GM10266 (cell line): ENCODE measurements at regions not wholly inside any gene's neighbourhood (a gene's known extent, or its start where the extent isn't known, plus 50 kb on each side); places are given as distances from the start of the nearest gene placed in this dataset.

Source experiments
- DNase-seq: peaks from one replicate; pipeline ENCODE4 v3.0.0; 2012; ENCODE audit errors: extremely low spot score
- TF ChIP-seq, protein P1 (sequence below): IDR thresholded peaks from 2 replicates; pipeline ENCODE4 v1.5.1; 2012; ENCODE audit warnings: mild to moderate bottlenecking, low read depth; ENCODE audit not compliant: control insufficient read depth, insufficient read depth; ENCODE audit errors: missing control alignments

- no peak for DNase-seq
- TF ChIP-seq, protein P1, sequence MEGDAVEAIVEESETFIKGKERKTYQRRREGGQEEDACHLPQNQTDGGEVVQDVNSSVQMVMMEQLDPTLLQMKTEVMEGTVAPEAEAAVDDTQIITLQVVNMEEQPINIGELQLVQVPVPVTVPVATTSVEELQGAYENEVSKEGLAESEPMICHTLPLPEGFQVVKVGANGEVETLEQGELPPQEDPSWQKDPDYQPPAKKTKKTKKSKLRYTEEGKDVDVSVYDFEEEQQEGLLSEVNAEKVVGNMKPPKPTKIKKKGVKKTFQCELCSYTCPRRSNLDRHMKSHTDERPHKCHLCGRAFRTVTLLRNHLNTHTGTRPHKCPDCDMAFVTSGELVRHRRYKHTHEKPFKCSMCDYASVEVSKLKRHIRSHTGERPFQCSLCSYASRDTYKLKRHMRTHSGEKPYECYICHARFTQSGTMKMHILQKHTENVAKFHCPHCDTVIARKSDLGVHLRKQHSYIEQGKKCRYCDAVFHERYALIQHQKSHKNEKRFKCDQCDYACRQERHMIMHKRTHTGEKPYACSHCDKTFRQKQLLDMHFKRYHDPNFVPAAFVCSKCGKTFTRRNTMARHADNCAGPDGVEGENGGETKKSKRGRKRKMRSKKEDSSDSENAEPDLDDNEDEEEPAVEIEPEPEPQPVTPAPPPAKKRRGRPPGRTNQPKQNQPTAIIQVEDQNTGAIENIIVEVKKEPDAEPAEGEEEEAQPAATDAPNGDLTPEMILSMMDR, result no peak
Observed at GRCh38 chrX:65601126-65601525, 66.3 kb upstream of the MSN start.

DNA sequence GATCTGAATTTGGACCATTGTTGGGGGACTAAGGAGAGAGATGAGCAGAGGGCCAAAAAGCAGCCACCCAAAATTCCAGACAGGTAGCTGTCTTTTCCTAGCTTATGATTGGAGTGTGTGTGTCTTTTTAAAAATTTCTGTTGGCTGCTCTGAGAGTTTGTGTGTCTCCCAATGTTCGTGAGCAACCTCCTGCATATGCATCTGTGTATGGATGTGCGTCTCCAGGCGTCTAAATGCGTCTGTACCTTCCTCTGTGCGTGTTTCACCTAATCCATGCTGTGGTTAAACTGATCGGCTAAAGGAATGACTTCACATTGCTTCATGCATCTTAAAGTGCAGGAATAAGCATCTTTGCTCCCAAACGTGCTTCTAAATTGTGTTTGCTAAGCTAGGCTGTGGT is 65.5 kb upstream of the LAS1L start:
- no peak for DNase-seq
- TF ChIP-seq, protein P1, result no peak

- no peak for DNase-seq
Observed at GRCh38 chrX:65598559-65599147, 64.1 kb upstream of the LAS1L start.

DNA sequence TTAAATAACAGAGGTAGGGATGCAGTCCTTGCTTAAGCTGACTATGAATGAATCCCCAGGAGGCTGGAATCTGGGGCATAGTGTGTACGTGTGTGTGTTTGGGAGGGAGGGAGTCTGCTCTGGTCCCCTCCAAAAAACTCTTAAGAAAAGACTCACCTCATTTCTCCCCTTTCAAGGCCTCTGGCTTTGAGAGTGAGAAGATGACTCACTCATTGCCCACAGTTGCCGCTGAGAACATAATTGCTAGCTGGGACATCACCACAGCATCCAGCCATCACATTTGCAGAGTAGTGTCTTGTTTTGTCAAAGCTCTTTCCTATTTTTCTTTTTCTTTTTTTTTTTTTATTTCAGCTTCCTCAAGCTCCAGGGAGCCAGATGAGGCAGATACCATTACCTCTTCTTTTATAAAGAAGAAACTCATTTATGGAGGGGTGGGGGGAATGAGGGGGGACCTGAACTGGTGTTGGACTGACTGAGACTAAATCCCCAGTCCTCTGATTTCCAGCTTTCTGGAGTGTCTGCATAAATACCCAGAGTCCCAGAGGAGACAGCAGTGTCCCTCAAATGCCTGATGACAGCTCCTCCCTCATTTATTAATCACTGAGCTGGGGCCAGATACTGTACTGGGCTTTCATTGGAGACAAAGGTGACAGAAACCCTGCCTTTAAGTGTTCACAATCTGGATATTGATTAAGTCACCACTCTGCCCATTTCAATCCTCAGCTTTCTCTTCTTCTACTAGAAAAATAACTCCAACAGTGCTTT is 61.9 kb upstream of the LAS1L start:
- TF ChIP-seq, protein P1, result no peak
- peak; percentile 37 for DNase-seq

More at GRCh38 chrX:65598559-65599147, 64.1 kb upstream of the LAS1L start:
- TF ChIP-seq, protein P1, result no peak

GRCh38 chrX:65595460-65595876 is 60.9 kb upstream of the LAS1L start:
- TF ChIP-seq, protein P1, result peak; percentile 89
- peak; percentile 57 for DNase-seq

GRCh38 chrX:65591206-65591605 is 56.6 kb upstream of the LAS1L start:
- TF ChIP-seq, protein P1, result no peak
- no peak for DNase-seq

GRCh38 chrX:65589304-65589703 is 54.7 kb upstream of the LAS1L start:
- no peak for DNase-seq
- TF ChIP-seq, protein P1, result no peak
